Endothelial cell of umbilical vein (primary cell): ENCODE measurements at regions not wholly inside any gene's neighbourhood (a gene's known extent, or its start where the extent isn't known, plus 50 kb on each side); places are given as distances from the start of the nearest gene placed in this dataset.

ENCODE experiments used
- BruUV-seq: library from RNA; stranded (reverse); fragments of 400-500 nt; replicated peaks from 2 replicates; lab custom pipeline; 2021; lab: Mats Ljungman, UMichigan
- CTCF ChIA-PET: fragments of 300-600, 350-600 bp; sonication (Branson Sonifier 250); formaldehyde crosslinking; loops from one replicate; lab custom pipeline; 2021; ENCODE audit warnings: antibody characterized with exemption, inconsistent platforms; lab: Charles Lee
- POLR2A ChIA-PET: fragments of 300-600, 350-600 bp; sonication (Branson Sonifier 250); formaldehyde crosslinking; loops from one replicate; lab custom pipeline; 2021; ENCODE audit warnings: antibody characterized with exemption, inconsistent platforms; lab: Charles Lee
- DNase-seq: peaks from one replicate; pipeline ENCODE4 v3.0.0-alpha.2; 2011; ENCODE audit warnings: low read depth, low spot score
- FAIRE-seq: peaks from 2 replicates; lab custom pipeline; 2011; peaks lifted over from hg19 to GRCh38; lab: Jason Lieb, UNC
- H2AFZ ChIP-seq: 2 replicates; pipeline ENCODE4 v1.6.0; 2012; ENCODE audit warnings: low read depth, low read length, control low read depth, inconsistent platforms
- H3K27ac ChIP-seq: 2 replicates; pipeline ENCODE4 v1.5.1; 2011; ENCODE audit warnings: low read depth, mild to moderate bottlenecking, control low read depth, low read length, moderate library complexity; ENCODE audit not compliant: insufficient read depth
- H3K27me3 ChIP-seq, 2 experiments: 2 replicates each; pipeline versions ENCODE4 v1.6.0 to v1.6.1; 2011; ENCODE audit warnings: low read length in 2 of 2, mixed read lengths in 1 of 2; ENCODE audit not compliant: control insufficient read depth in 2 of 2, insufficient read depth in 2 of 2
- H3K36me3 ChIP-seq, 2 experiments: 2 replicates in 1 of 2; 3 replicates in 1 of 2; pipeline ENCODE4 v1.5.1; 2011; ENCODE audit warnings: low read length in 2 of 2, mild to moderate bottlenecking in 1 of 2, moderate library complexity in 1 of 2; ENCODE audit not compliant: control insufficient read depth in 2 of 2, insufficient read depth in 2 of 2; ENCODE audit errors: extremely low read depth in 1 of 2
- H3K4me1 ChIP-seq: 3 replicates; pipeline ENCODE4 v1.5.1; 2011; ENCODE audit warnings: mild to moderate bottlenecking, low read length; ENCODE audit not compliant: control insufficient read depth, insufficient read depth; ENCODE audit errors: extremely low read depth
- H3K4me2 ChIP-seq: 2 replicates; pipeline ENCODE4 v1.6.1; 2011; ENCODE audit warnings: low read length, control low read depth, mixed read lengths; ENCODE audit not compliant: insufficient read depth
- H3K4me3 ChIP-seq, 3 experiments: fragments of 200-600 bp in 1 of 3; sonication (generic), shearing (Covaris generic) in 1 of 3; replicated peaks in 1 of 3; 2 replicates each; pipeline ENCODE4 v1.5.1; 2011 to 2016; ENCODE audit warnings: control low read depth in 3 of 3, low read length in 3 of 3, mild to moderate bottlenecking in 2 of 3, inconsistent platforms in 1 of 3, low read depth in 1 of 3, moderate library complexity in 1 of 3; ENCODE audit not compliant: insufficient read depth in 1 of 3
- H3K79me2 ChIP-seq: 2 replicates; pipeline ENCODE4 v1.6.0; 2012; ENCODE audit warnings: low read length, inconsistent platforms; ENCODE audit not compliant: control insufficient read depth, insufficient read depth
- H3K9ac ChIP-seq: replicated peaks from 2 replicates; pipeline ENCODE3; 2011; ENCODE audit warnings: low read length, control low read depth; ENCODE audit not compliant: insufficient read depth; ENCODE audit errors: extremely low read depth
- H3K9me1 ChIP-seq: replicated peaks from 3 replicates; pipeline ENCODE4 v1.6.0; 2011; ENCODE audit warnings: mild to moderate bottlenecking, low read length; ENCODE audit not compliant: control insufficient read depth, insufficient read depth; ENCODE audit errors: extremely low read depth
- H3K9me3 ChIP-seq: replicated peaks from 2 replicates; pipeline ENCODE4 v1.5.1; 2012; ENCODE audit warnings: low read length, inconsistent platforms; ENCODE audit not compliant: control insufficient read depth, insufficient read depth
- H4K20me1 ChIP-seq: replicated peaks from 2 replicates; pipeline ENCODE3; 2011; ENCODE audit warnings: mild to moderate bottlenecking, low read length; ENCODE audit not compliant: control insufficient read depth, insufficient read depth; ENCODE audit errors: extremely low read depth
- CTCF ChIP-seq, 2 donors: IDR thresholded peaks; 1 replicate in 1 of 2; 2 replicates in 1 of 2; pipeline ENCODE4 v1.5.1; 2011; ENCODE audit warnings: low read length in 2 of 2, mild to moderate bottlenecking in 2 of 2, moderate library complexity in 2 of 2, control low read depth in 1 of 2, inconsistent platforms in 1 of 2, low read depth in 1 of 2; ENCODE audit not compliant: insufficient read depth in 1 of 2; ENCODE audit errors: extremely low read depth in 1 of 2
- EZH2 ChIP-seq: IDR thresholded peaks from 2 replicates; pipeline ENCODE4 v1.6.1; 2012; ENCODE audit warnings: borderline replicate concordance, low read depth, mild to moderate bottlenecking, moderate library complexity, low read length, inconsistent platforms; ENCODE audit not compliant: severe bottlenecking
- FOS ChIP-seq: IDR thresholded peaks from 2 replicates; pipeline ENCODE4 v1.6.1; 2011; ENCODE audit warnings: mild to moderate bottlenecking, low read length, moderate library complexity, borderline replicate concordance; ENCODE audit not compliant: insufficient read depth
- GATA2 ChIP-seq: IDR thresholded peaks from 2 replicates; pipeline ENCODE4 v1.7.0; 2011; ENCODE audit warnings: low read depth, mild to moderate bottlenecking, moderate library complexity, mixed read lengths, low read length; ENCODE audit not compliant: insufficient read length, insufficient read depth
- JUN ChIP-seq: IDR thresholded peaks from 2 replicates; pipeline ENCODE4 v1.6.1; 2011; ENCODE audit warnings: borderline replicate concordance, low read depth; ENCODE audit not compliant: insufficient read length, insufficient read depth
- MAX ChIP-seq: IDR thresholded peaks from 2 replicates; pipeline ENCODE4 v1.6.1; 2011; ENCODE audit not compliant: insufficient read depth, insufficient read length
- MYC ChIP-seq: IDR thresholded peaks from one replicate; pipeline ENCODE4 v1.6.1; 2011; ENCODE audit warnings: mild to moderate bottlenecking, low read depth, low read length
- POLR2A ChIP-seq: IDR thresholded peaks from 2 replicates; pipeline ENCODE4 v1.6.1; 2012; ENCODE audit warnings: low read depth, mild to moderate bottlenecking, control low read depth, low read length
- POLR2AphosphoS5 ChIP-seq: IDR thresholded peaks from 2 replicates; pipeline ENCODE4 v1.6.1; 2012; ENCODE audit warnings: low read depth, mild to moderate bottlenecking, control low read depth, low read length, moderate library complexity; ENCODE audit not compliant: insufficient read depth
- dilution Hi-C: fragments of 300-500 bp; cut with MboI; formaldehyde crosslinking; loops from one replicate; pipeline ENCODE4 v1.15.0; 2019; ENCODE audit warnings: low sequenced_read_pairs; ENCODE audit not compliant: extremely low pct_ligation_motif_present
- intact Hi-C: fragments of 100-400 bp; cut with micrococcal nuclease; formaldehyde crosslinking; loops from one replicate; pipeline ENCODE4 v1.10.0; 2022

GRCh38 chr11:129266536-129266935 is 74.4 kb upstream of the ARHGAP32 start:
- Histone ChIP-seq H3K27me3 (no peaks in the 10 kb centered on the region), H3K79me2 (no peaks in the 10 kb centered on the region), H3K9me1 (no peaks in the 10 kb centered on the region), H3K4me2 (no peak overlapping the region), H3K4me3 (no peak overlapping the region), H4K20me1 (no peaks in the 10 kb centered on the region), H3K36me3 (no peaks in the 10 kb centered on the region), H3K9ac (no peak overlapping the region), H2AFZ (no peak overlapping the region), H3K27ac (no peak overlapping the region), H3K9me3 (no peaks in the 10 kb centered on the region), H3K4me1 (no peaks in the 10 kb centered on the region)
- intact Hi-C loops (no loop called here), dilution Hi-C loops (no loop called here)
- POLR2A ChIA-PET = no interaction called here
- FAIRE-seq = no peak
- no TSS peak for BruUV-seq
- no peak for DNase-seq
- CTCF ChIA-PET = no interaction called here
- TF ChIP-seq JUN (no peak), MAX (no peak), MYC (no peak), GATA2 (no peak), POLR2AphosphoS5 (no peak), POLR2A (no peak), EZH2 (no peak), FOS (no peak), CTCF (IDR thresholded peaks at IDR 0.05; ENCODE audit: extremely low read depth in 1 of 2, insufficient read depth in 1 of 2, low read depth in 1 of 2, low read length in 2 of 2) (no peak)
